ENCODE measurements at regions not wholly inside any gene's neighbourhood (a gene's known extent, or its start where the extent isn't known, plus 50 kb on each side); places are given as distances from the start of the nearest gene placed in this dataset.

- H3K4me3 ChIP-seq (ENCODE audit: low read depth, low read length, poor library complexity, severe bottlenecking), result no peak overlapping the region
- H2AFZ ChIP-seq (ENCODE audit: low read length), result no peak overlapping the region
- H3K36me3 ChIP-seq (ENCODE audit: insufficient read depth, low read length), result no peaks in the 10 kb centered on the region
- H4K20me1 ChIP-seq (ENCODE audit: insufficient read depth, low read length), result no peaks in the 10 kb centered on the region
- H3K4me1 ChIP-seq (ENCODE audit: insufficient read depth, low read length, severe bottlenecking), result no peaks in the 10 kb centered on the region
- H3K27ac ChIP-seq (ENCODE audit: low read depth, low read length, poor library complexity, severe bottlenecking), result no peak overlapping the region
- no peak overlapping the region for H3K4me2 ChIP-seq (ENCODE audit: low read length)
- no peaks in the 10 kb centered on the region for H3F3A ChIP-seq (ENCODE audit: insufficient read depth, low read length)
- H3K27me3 ChIP-seq (ENCODE audit: insufficient read depth, low read length), result no peaks in the 10 kb centered on the region
- no peaks in the 10 kb centered on the region for H3K9me2 ChIP-seq (ENCODE audit: low read depth, low read length)
- no peaks in the 10 kb centered on the region for H3K9me3 ChIP-seq (ENCODE audit: low read length)
- TF ChIP-seq EZH2 (IDR thresholded peaks at IDR 0.05; ENCODE audit: borderline replicate concordance, low read length) (no peak), CTCF (IDR thresholded peaks at IDR 0.05; ENCODE audit: low read length) (no peak)
- no peaks in the 10 kb centered on the region for H3K79me2 ChIP-seq (ENCODE audit: insufficient read depth, low read length)
- no peak overlapping the region for H3K9ac ChIP-seq (ENCODE audit: low read length)
Observed at GRCh38 chr18:67726882-67727281, 210.4 kb upstream of the DSEL start.

DNA sequence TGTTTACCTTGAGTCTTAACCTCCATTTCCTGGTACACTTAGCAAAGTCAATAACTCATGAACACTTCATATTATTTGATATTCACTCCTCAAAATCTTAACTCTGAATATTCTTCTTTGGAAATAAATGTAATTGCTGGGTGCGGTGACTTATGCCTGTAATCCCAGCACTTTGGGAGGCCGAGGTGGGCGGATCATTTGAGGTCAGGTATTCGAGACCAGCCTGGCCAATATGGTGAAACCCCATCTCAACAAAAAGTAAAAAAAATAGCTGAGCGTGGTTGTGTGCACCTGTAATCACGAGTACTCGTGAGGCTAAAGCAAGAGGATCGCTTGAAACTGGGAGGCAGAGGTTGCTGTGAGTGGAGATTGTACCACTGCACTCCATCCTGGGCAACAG lies 201.3 kb upstream of the DSEL start:
- no peak for TF ChIP-seq EZH2 (IDR thresholded peaks at IDR 0.05; ENCODE audit: borderline replicate concordance, low read length)
- no peak for TF ChIP-seq CTCF (IDR thresholded peaks at IDR 0.05; ENCODE audit: low read length)
- Histone ChIP-seq H3K27ac (ENCODE audit: low read depth, low read length, poor library complexity, severe bottlenecking) (no peak overlapping the region), H3K9me3 (ENCODE audit: low read length) (no peaks in the 10 kb centered on the region), H3F3A (ENCODE audit: insufficient read depth, low read length) (no peaks in the 10 kb centered on the region), H3K9me2 (ENCODE audit: low read depth, low read length) (no peaks in the 10 kb centered on the region), H3K4me3 (ENCODE audit: low read depth, low read length, poor library complexity, severe bottlenecking) (no peak overlapping the region), H3K79me2 (ENCODE audit: insufficient read depth, low read length) (no peaks in the 10 kb centered on the region), H4K20me1 (ENCODE audit: insufficient read depth, low read length) (no peaks in the 10 kb centered on the region), H3K4me1 (ENCODE audit: insufficient read depth, low read length, severe bottlenecking) (no peaks in the 10 kb centered on the region), H3K9ac (ENCODE audit: low read length) (no peak overlapping the region), H3K4me2 (ENCODE audit: low read length) (no peak overlapping the region), H3K36me3 (ENCODE audit: insufficient read depth, low read length) (no peaks in the 10 kb centered on the region), H2AFZ (ENCODE audit: low read length) (no peak overlapping the region), H3K27me3 (ENCODE audit: insufficient read depth, low read length) (no peaks in the 10 kb centered on the region)

DNA sequence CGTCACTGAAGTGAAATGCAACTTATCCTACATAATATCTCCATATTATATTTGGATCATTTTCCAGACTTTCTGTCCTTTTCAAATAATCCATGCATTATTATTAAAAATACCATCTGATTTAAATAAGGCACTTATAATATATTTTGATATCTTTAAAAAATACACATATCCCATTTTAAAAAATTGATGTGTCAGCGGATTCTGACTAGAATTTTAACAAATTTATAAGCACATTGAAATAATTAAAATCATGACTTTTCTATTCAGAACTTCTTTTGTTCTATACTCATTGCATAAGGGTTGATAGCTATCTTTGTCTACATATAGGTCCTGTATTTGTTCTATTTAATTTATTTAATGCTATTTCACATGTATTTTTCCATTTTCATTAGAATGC lies 199.0 kb upstream of the DSEL start:
- H3K4me2 ChIP-seq (ENCODE audit: low read length), result no peak overlapping the region
- H3F3A ChIP-seq (ENCODE audit: insufficient read depth, low read length), result no peaks in the 10 kb centered on the region
- no peaks in the 10 kb centered on the region for H4K20me1 ChIP-seq (ENCODE audit: insufficient read depth, low read length)
- H3K27ac ChIP-seq (ENCODE audit: low read depth, low read length, poor library complexity, severe bottlenecking), result no peak overlapping the region
- H3K27me3 ChIP-seq (ENCODE audit: insufficient read depth, low read length), result no peaks in the 10 kb centered on the region
- no peak overlapping the region for H2AFZ ChIP-seq (ENCODE audit: low read length)
- no peaks in the 10 kb centered on the region for H3K36me3 ChIP-seq (ENCODE audit: insufficient read depth, low read length)
- H3K4me1 ChIP-seq (ENCODE audit: insufficient read depth, low read length, severe bottlenecking), result no peaks in the 10 kb centered on the region
- H3K9me3 ChIP-seq (ENCODE audit: low read length), result no peaks in the 10 kb centered on the region
- no peak overlapping the region for H3K4me3 ChIP-seq (ENCODE audit: low read depth, low read length, poor library complexity, severe bottlenecking)
- TF ChIP-seq CTCF (IDR thresholded peaks at IDR 0.05; ENCODE audit: low read length), result no peak
- no peak for TF ChIP-seq EZH2 (IDR thresholded peaks at IDR 0.05; ENCODE audit: borderline replicate concordance, low read length)
- no peaks in the 10 kb centered on the region for H3K9me2 ChIP-seq (ENCODE audit: low read depth, low read length)
- no peak overlapping the region for H3K9ac ChIP-seq (ENCODE audit: low read length)
- no peaks in the 10 kb centered on the region for H3K79me2 ChIP-seq (ENCODE audit: insufficient read depth, low read length)

Measured in OCI-LY1 (cell line).